Vagina (tissue), 2 donors: ENCODE measurements at regions not wholly inside any gene's neighbourhood (a gene's known extent, or its start where the extent isn't known, plus 50 kb on each side); places are given as distances from the start of the nearest gene placed in this dataset.

Source experiments
- DNase-seq, 2 donors: peaks; one replicate each; pipeline ENCODE4 v3.0.0-alpha.2; 2017; ENCODE audit errors: extremely low spot score in 2 of 2
- H3K27ac ChIP-seq: fragments of 200-600 bp; sonication (generic); one replicate; pipeline ENCODE4 v1.5.1; 2019
- H3K27me3 ChIP-seq: fragments of 200-600 bp; sonication (generic); one replicate; pipeline ENCODE4 v1.5.1; 2019
- H3K36me3 ChIP-seq, 2 donors: fragments of 200-600 bp; sonication (generic); one replicate each; pipeline ENCODE4 v1.5.1; 2017 to 2019
- H3K4me1 ChIP-seq: fragments of 200-600 bp; sonication (generic); one replicate; pipeline ENCODE4 v1.5.1; 2019
- H3K4me3 ChIP-seq, 2 donors: fragments of 200-600 bp; sonication (generic); 1 replicate in 1 of 2; 2 replicates in 1 of 2; pipeline ENCODE4 v1.5.1; 2016 to 2019
- H3K9me3 ChIP-seq: fragments of 200-600 bp; sonication (generic); one replicate; pipeline ENCODE4 v1.5.1; 2019
- POLR2A ChIP-seq, 2 donors: fragments of 450-650 bp; IDR thresholded peaks; one replicate each; pipeline ENCODE4 v1.6.1; 2017; ENCODE audit warnings: antibody characterized with exemption in 2 of 2, mild to moderate bottlenecking in 2 of 2, moderate library complexity in 2 of 2
- POLR2AphosphoS5 ChIP-seq, 2 donors: sonication (generic); formaldehyde crosslinking; IDR thresholded peaks; one replicate each; pipeline ENCODE4 v1.9.0; 2017; ENCODE audit warnings: antibody characterized with exemption in 2 of 2, mild to moderate bottlenecking in 2 of 2, low read depth in 1 of 2; ENCODE audit not compliant: insufficient read depth in 1 of 2
- intact Hi-C: fragments of 100-400 bp; cut with DNase I; formaldehyde crosslinking; loops from one replicate; pipeline ENCODE4 v1.15.1; 2023
- TF ChIP-seq, protein P1 (sequence below), 3 experiments: fragments of 450-650 bp in 2 of 3; fragments of 200-600 bp in 1 of 3; sonication (generic) in 1 of 3; IDR thresholded peaks; one replicate each; pipeline ENCODE4 v1.5.1; 2017 to 2019; ENCODE audit warnings: antibody characterized with exemption in 3 of 3, mild to moderate bottlenecking in 2 of 3, moderate library complexity in 2 of 3

DNA sequence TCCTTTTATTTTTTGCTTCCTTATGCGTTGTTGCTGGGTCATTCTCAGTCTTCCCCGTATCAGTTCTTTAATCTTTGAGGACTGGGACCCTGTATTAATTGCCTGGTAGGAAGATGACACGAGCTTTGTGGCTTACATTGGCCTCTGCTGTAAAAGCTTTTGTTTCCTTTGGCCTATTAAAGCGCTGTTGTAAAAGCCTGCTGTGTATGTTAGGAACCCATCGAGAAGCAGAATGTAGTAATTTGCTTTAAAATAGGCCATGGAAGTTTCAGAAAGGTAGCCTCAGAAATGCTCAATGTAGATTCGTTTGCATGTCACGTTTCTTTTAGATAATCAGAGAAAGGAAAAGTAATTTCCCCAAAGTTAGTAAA lies 257.5 kb upstream of the STARD13 start:
- intact Hi-C loops, result loop anchor here (5.0 kb wide), 1 partner anchor 179 kb away; no protein-coding TSS in a partner anchor
- TF ChIP-seq POLR2A (IDR thresholded peaks at IDR 0.05) (no peak), POLR2AphosphoS5 (IDR thresholded peaks at IDR 0.05; ENCODE audit: insufficient read depth in 1 of 2, low read depth in 1 of 2) (no peak)
- TF ChIP-seq, protein P1, sequence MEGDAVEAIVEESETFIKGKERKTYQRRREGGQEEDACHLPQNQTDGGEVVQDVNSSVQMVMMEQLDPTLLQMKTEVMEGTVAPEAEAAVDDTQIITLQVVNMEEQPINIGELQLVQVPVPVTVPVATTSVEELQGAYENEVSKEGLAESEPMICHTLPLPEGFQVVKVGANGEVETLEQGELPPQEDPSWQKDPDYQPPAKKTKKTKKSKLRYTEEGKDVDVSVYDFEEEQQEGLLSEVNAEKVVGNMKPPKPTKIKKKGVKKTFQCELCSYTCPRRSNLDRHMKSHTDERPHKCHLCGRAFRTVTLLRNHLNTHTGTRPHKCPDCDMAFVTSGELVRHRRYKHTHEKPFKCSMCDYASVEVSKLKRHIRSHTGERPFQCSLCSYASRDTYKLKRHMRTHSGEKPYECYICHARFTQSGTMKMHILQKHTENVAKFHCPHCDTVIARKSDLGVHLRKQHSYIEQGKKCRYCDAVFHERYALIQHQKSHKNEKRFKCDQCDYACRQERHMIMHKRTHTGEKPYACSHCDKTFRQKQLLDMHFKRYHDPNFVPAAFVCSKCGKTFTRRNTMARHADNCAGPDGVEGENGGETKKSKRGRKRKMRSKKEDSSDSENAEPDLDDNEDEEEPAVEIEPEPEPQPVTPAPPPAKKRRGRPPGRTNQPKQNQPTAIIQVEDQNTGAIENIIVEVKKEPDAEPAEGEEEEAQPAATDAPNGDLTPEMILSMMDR (IDR thresholded peaks at IDR 0.05), result no peak

DNA sequence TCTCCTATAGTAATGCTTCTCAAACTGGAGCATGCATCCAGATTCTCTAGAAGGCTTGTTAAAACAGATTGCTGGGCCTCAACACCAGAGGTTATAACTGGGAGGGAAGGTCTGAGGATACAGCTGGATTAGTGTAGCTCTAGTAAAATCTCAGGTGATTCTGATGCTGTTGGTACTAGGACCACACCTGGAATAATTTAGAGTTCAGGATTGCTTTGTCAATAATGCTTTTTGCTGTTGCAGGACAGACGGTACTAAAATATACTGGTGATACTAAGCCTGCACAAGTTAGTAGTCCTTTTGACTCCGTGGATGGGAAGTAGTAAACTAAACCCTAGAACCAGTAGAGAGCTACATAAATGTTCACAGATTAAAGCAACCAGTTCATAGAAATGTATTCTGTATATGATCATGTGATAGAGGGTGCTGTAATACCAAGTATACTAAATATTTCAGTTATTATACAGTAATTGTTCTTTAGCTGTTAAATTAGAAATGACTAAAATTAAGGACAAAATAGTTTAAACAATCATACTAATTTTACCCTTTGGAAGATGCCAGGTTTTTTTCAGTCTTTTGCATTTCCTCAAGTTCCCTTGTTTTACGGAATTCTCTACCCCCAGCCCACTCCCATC lies 258.2 kb upstream of the STARD13 start:
- no peaks in the 10 kb centered on the region for H3K27me3 ChIP-seq
- TF ChIP-seq POLR2AphosphoS5 (IDR thresholded peaks at IDR 0.05; ENCODE audit: insufficient read depth in 1 of 2, low read depth in 1 of 2), result no peak
- no peak for TF ChIP-seq POLR2A (IDR thresholded peaks at IDR 0.05)
- TF ChIP-seq, protein P1 (IDR thresholded peaks at IDR 0.05), result no peak
- peak overlapping the region; percentile 98 for H3K27ac ChIP-seq
- DNase-seq, result no peak
- intact Hi-C loops, result loop anchor here (5.0 kb wide), 1 partner anchor 179 kb away; no protein-coding TSS in a partner anchor
- no peaks in the 10 kb centered on the region for H3K36me3 ChIP-seq
- peaks cover 30% of the 10 kb centered on the region for H3K4me1 ChIP-seq
- H3K4me3 ChIP-seq, result peak overlapping the region; percentile 43 to 49
- no peaks in the 10 kb centered on the region for H3K9me3 ChIP-seq

More for the DNA sequence above, 257.5 kb upstream of the STARD13 start:
- H3K4me3 ChIP-seq, result peak overlapping the region; percentile 43 to 49
- H3K36me3 ChIP-seq, result no peaks in the 10 kb centered on the region
- H3K27ac ChIP-seq, result peak overlapping the region; percentile 98
- peaks cover 30% of the 10 kb centered on the region for H3K4me1 ChIP-seq
- DNase-seq, result no peak
- H3K9me3 ChIP-seq, result no peaks in the 10 kb centered on the region
- no peaks in the 10 kb centered on the region for H3K27me3 ChIP-seq

DNA sequence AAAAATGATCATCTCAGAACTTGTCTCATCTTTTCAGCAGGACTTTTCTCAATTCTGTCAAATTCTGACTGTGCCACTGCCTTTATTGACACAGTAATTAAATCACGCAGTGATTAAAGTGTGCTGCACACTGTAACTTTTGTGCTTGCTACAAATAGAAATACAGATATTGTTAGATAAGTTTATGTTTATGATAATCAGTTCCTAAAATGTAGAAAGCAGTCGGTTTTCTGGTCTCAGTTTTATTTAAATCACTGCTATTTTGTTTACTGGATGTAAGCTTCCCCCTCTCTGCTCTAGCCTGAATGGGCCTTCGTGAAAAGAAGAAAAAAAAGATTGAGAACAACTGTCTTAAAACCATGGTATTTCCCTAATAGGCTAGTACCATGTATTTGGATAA lies 258.8 kb upstream of the STARD13 start:
- H3K4me1 ChIP-seq, result peaks cover 30% of the 10 kb centered on the region
- intact Hi-C loops, result loop anchor here (5.0 kb wide), 1 partner anchor 178 kb away; no protein-coding TSS in a partner anchor
- no peak overlapping the region for H3K4me3 ChIP-seq
- DNase-seq, result no peak
- TF ChIP-seq POLR2AphosphoS5 (IDR thresholded peaks at IDR 0.05; ENCODE audit: insufficient read depth in 1 of 2, low read depth in 1 of 2) (no peak), POLR2A (IDR thresholded peaks at IDR 0.05) (no peak)
- TF ChIP-seq, protein P1 (IDR thresholded peaks at IDR 0.05), result no peak
- no peaks in the 10 kb centered on the region for H3K36me3 ChIP-seq
- no peaks in the 10 kb centered on the region for H3K27me3 ChIP-seq
- no peaks in the 10 kb centered on the region for H3K9me3 ChIP-seq
- peak overlapping the region; percentile 98 for H3K27ac ChIP-seq

DNA sequence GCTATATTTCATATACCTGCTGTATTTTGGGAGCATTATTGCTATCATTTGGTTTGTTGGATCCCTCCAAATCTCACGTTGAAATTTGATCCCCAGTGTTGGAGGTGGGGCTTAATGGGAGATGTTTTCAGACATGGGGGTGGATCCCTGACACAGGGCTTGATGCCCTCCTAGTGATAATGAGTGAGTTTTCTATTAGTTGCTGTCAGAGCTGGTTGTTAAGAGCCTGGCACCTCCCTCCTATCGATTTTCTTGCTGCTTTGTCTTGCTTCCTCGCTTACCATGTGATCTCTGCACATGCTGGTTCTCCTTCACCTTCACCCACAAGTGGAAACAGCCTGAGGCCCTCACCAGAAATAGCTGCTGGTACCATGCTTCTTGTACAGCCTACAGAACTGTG lies 259.9 kb upstream of the STARD13 start:
- TF ChIP-seq POLR2A (IDR thresholded peaks at IDR 0.05), result no peak
- TF ChIP-seq POLR2AphosphoS5 (IDR thresholded peaks at IDR 0.05; ENCODE audit: insufficient read depth in 1 of 2, low read depth in 1 of 2), result no peak
- TF ChIP-seq, protein P1 (IDR thresholded peaks at IDR 0.05), result no peak
- H3K27me3 ChIP-seq, result no peaks in the 10 kb centered on the region
- no peaks in the 10 kb centered on the region for H3K36me3 ChIP-seq
- peaks cover 26% of the 10 kb centered on the region for H3K4me1 ChIP-seq
- intact Hi-C loops, result no loop called here
- H3K9me3 ChIP-seq, result no peaks in the 10 kb centered on the region
- H3K4me3 ChIP-seq, result no peak overlapping the region
- DNase-seq, result no peak
- peak overlapping the region; percentile 98 for H3K27ac ChIP-seq

DNA sequence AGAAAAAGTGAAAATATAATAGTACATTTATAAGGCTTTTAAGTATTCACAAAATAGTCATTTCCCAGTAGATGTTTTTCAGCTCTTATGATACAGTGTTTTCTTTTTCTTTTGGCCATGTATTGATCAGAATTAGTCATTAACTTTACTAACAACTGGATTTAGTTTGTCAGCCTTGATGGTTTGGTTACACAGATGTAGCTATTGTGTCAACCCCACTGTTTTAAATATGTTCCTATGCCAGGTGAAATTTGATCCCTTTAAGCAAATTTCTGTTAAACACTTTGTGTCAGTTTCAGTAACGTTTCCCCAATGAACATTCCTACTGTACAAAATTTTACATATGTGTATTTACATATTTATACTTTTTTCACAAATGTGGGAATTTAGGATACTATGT lies 261.5 kb upstream of the STARD13 start:
- Histone ChIP-seq H3K4me1 (peaks cover 13% of the 10 kb centered on the region), H3K27me3 (no peaks in the 10 kb centered on the region), H3K9me3 (no peaks in the 10 kb centered on the region), H3K4me3 (no peak overlapping the region), H3K27ac (no peak overlapping the region), H3K36me3 (no peaks in the 10 kb centered on the region)
- TF ChIP-seq, protein P1 (IDR thresholded peaks at IDR 0.05), result no peak
- TF ChIP-seq POLR2AphosphoS5 (IDR thresholded peaks at IDR 0.05; ENCODE audit: insufficient read depth in 1 of 2, low read depth in 1 of 2), result no peak
- TF ChIP-seq POLR2A (IDR thresholded peaks at IDR 0.05), result no peak
- no peak for DNase-seq
- intact Hi-C loops, result no loop called here
